PC-9 (cell line): ENCODE measurements at regions not wholly inside any gene's neighbourhood (a gene's known extent, or its start where the extent isn't known, plus 50 kb on each side); places are given as distances from the start of the nearest gene placed in this dataset.
A peak's percentile ranks its signal among the peaks of the same experiment; 100 is the strongest.
"Not testable (repeated sequence)": the region's sequence is repeated elsewhere in the genome, so short reads cannot be mapped to it uniquely, and the experiment has no call there.

Experiments
- BruUV-seq: library from RNA; stranded (reverse); fragments of 400-500 nt; replicated peaks from 2 replicates; lab custom pipeline; 2021; lab: Mats Ljungman, UMichigan
- CTCF ChIA-PET: fragments of 300-600 bp; sonication (Branson Sonifier 250); formaldehyde crosslinking; loops from one replicate; lab custom pipeline; 2022; ENCODE audit warnings: antibody characterized with exemption; lab: Charles Lee
- POLR2A ChIA-PET: fragments of 300-600 bp; sonication (Branson Sonifier 250); formaldehyde crosslinking; loops from one replicate; lab custom pipeline; 2022; ENCODE audit warnings: antibody characterized with exemption; ENCODE audit not compliant: unreplicated experiment; lab: Charles Lee
- DNase-seq, 2 experiments: peaks; one replicate each; pipeline versions ENCODE4 v3.0.0 to v3.0.0-alpha.2; 2015 to 2022; ENCODE audit warnings: mixed read lengths in 1 of 2
- H2AFZ ChIP-seq: fragments of 200-600 bp; sonication (generic); 2 replicates; pipeline ENCODE4 v1.8.1; 2017; ENCODE audit warnings: antibody characterized with exemption
- H3F3A ChIP-seq: fragments of 200-600 bp; sonication (generic); 2 replicates; pipeline ENCODE4 v1.8.1; 2017; ENCODE audit warnings: antibody characterized with exemption, mild to moderate bottlenecking, low read depth; ENCODE audit not compliant: insufficient read depth
- H3K27ac ChIP-seq: fragments of 200-600 bp; sonication (generic); 2 replicates; pipeline ENCODE4 v1.6.1; 2016; ENCODE audit warnings: mixed run types
- H3K27me3 ChIP-seq: fragments of 200-600 bp; sonication (generic); 2 replicates; pipeline ENCODE4 v1.6.1; 2016; ENCODE audit warnings: low read depth, mixed run types; ENCODE audit not compliant: insufficient read depth
- H3K36me3 ChIP-seq: fragments of 200-600 bp; sonication (generic); 2 replicates; pipeline ENCODE4 v1.6.1; 2016; ENCODE audit warnings: low read depth, mixed run types
- H3K4me1 ChIP-seq: fragments of 200-600 bp; sonication (generic); replicated peaks from 2 replicates; pipeline ENCODE4 v1.6.1; 2016; ENCODE audit warnings: mixed run types; ENCODE audit not compliant: insufficient read depth
- H3K4me2 ChIP-seq: fragments of 200-600 bp; sonication (generic); 2 replicates; pipeline ENCODE4 v1.6.1; 2017; ENCODE audit warnings: mixed run types
- H3K4me3 ChIP-seq: fragments of 200-600 bp; sonication (generic); 2 replicates; pipeline ENCODE4 v1.6.1; 2016; ENCODE audit warnings: mixed run types
- H3K79me2 ChIP-seq: fragments of 200-600 bp; sonication (generic); 2 replicates; pipeline ENCODE4 v1.6.1; 2017; ENCODE audit warnings: low read depth, mixed run types
- H3K9me2 ChIP-seq: fragments of 200-600 bp; sonication (generic); 2 replicates; pipeline ENCODE4 v1.8.1; 2017; ENCODE audit warnings: mild to moderate bottlenecking; ENCODE audit not compliant: insufficient read depth
- H3K9me3 ChIP-seq: fragments of 200-600 bp; sonication (generic); 2 replicates; pipeline ENCODE4 v1.8.1; 2016; ENCODE audit warnings: low read depth; ENCODE audit not compliant: insufficient read depth
- H4K20me1 ChIP-seq: fragments of 200-600 bp; sonication (generic); 2 replicates; pipeline ENCODE4 v1.8.1; 2017; ENCODE audit not compliant: insufficient read depth
- intact Hi-C: fragments of 100-400 bp; cut with micrococcal nuclease; formaldehyde crosslinking; loops from one replicate; pipeline ENCODE4 v1.10.0; 2022; ENCODE audit not compliant: unreplicated experiment

DNA sequence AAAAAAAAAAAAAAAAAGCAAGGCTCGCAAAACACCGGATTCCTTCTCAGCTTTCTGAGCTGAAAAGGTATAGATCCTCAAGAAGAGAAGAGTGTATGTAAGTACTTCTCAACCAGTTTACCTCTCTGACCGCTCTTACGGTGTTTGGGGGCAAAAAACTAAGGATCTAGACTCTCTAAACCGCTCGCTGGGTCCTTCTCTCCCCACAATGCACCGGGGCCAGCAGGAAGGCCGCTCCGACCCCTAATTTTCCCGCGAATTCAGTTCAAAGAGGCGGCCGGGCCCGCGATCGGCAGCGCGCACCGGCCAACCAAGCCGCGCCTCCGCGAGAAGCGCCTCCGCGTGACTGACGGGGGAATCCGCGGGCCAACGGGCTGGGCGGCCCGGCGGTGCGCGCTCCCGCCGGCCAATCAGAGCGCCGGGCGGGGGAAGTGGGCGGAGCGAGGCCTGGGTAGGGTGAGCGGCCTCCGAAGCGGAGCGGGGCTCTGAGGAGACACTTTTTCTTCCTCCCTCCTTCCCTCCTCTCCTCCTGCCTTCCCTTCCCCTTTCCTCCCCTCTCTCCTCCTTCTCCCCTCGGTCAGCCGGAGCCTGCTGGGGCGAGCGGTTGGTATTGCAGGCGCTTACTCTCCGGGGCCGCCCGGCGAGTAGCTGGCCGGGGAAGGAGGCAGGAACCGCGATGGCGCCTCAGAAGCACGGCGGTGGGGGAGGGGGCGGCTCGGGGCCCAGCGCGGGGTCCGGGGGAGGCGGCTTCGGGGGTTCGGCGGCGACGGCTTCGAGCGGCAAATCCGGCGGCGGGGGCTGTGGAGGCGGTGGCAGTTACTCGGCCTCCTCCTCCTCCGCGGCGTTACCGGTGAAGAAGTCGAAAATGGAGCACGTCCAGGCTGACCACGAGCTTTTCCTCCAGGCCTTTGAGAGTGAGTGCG, 93.0 kb downstream of the CRLF3 start:
- intact Hi-C loops, H3K36me3 ChIP-seq, H3K27me3 ChIP-seq, H3F3A ChIP-seq, H3K9me3 ChIP-seq, H3K9me2 ChIP-seq: not testable (repeated sequence)
- Histone ChIP-seq H3K4me1 (peaks cover 15% of the 10 kb centered on the region), H3K4me3 (peak overlapping the region; percentile 81), H3K4me2 (peak overlapping the region; percentile 79), H4K20me1 (peaks cover 24% of the 10 kb centered on the region), H3K79me2 (peaks cover 50% of the 10 kb centered on the region), H2AFZ (peak overlapping the region; percentile 85), H3K27ac (peak overlapping the region; percentile 47)
- peak; percentile 62 to 89 for DNase-seq
- ChIA-PET POLR2A (interaction anchor here (0.8 kb wide), 1 partner anchor 131 kb away, joined by 3 read pairs; no protein-coding TSS in a partner anchor), CTCF (interaction anchor here (0.5 to 0.6 kb wide), 2 partner anchors 74 to 298 kb away, joined by 6 to 8 read pairs; no protein-coding TSS in a partner anchor)
- BruUV-seq: TSS peak; percentile 67

GRCh38 chr17:30730837-30731209, 93.7 kb downstream of the CRLF3 start:
- Histone ChIP-seq H3K4me2 (peak overlapping the region; percentile 79), H3K79me2 (peaks cover 45% of the 10 kb centered on the region), H3K4me1 (peaks cover 15% of the 10 kb centered on the region), H2AFZ (peak overlapping the region; percentile 82), H4K20me1 (peaks cover 24% of the 10 kb centered on the region), H3K27ac (peak overlapping the region; percentile 46; the same call in 1 of the 2 replicates), H3K4me3 (peak overlapping the region; percentile 81)
- TSS peak; percentile 96 for BruUV-seq
- H3K9me3 ChIP-seq, DNase-seq, H3K36me3 ChIP-seq, H3K9me2 ChIP-seq, intact Hi-C loops, POLR2A ChIA-PET, H3F3A ChIP-seq, H3K27me3 ChIP-seq: not testable (repeated sequence)
- CTCF ChIA-PET: interaction anchor here (0.6 kb wide), 1 partner anchor 297 kb away, joined by 8 read pairs; no protein-coding TSS in a partner anchor

GRCh38 chr17:30730171-30730836, 94.2 kb downstream of the CRLF3 start:
- H3K27ac ChIP-seq, H3F3A ChIP-seq, BruUV-seq, DNase-seq, H3K9me2 ChIP-seq, CTCF ChIA-PET, intact Hi-C loops, POLR2A ChIA-PET, H3K27me3 ChIP-seq, H3K36me3 ChIP-seq, H3K9me3 ChIP-seq: not testable (repeated sequence)
- peaks cover 15% of the 10 kb centered on the region for H3K4me1 ChIP-seq
- H3K4me2 ChIP-seq: peak overlapping the region; percentile 79
- peak overlapping the region; percentile 82; the same call in 1 of the 2 replicates for H2AFZ ChIP-seq
- H4K20me1 ChIP-seq: peaks cover 24% of the 10 kb centered on the region
- H3K79me2 ChIP-seq: peaks cover 41% of the 10 kb centered on the region
- peak overlapping the region; percentile 81; the same call in 1 of the 2 replicates for H3K4me3 ChIP-seq

- CTCF ChIA-PET, POLR2A ChIA-PET: not testable (repeated sequence)
These were observed 94.9 kb downstream of the CRLF3 start for GRCh38 chr17:30729471-30730170.

DNA sequence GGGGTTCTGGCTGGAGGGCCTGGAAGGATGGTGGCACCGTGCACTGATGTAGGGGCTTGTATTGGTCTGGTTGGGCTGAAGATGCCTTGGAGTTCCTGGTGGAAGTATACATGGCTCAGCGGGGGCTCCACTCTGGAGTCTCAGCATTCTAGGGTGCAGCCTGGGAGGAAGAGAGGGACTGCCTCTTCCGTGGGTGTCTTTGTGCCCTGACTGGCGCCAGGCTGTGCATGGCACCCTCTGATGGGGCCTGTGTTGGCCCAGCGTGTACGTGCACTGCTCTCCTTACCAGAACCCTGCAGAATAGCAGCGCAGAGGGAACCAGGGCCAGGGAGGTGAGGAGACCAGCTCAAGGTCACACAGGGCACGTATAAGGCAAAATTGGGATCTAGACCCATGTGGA, 97.0 kb downstream of the CRLF3 start:
- H3K4me1 ChIP-seq, H4K20me1 ChIP-seq, H3K27ac ChIP-seq, H3K9me2 ChIP-seq, H3K9me3 ChIP-seq, H3K27me3 ChIP-seq, H3F3A ChIP-seq, H3K4me2 ChIP-seq, intact Hi-C loops, H2AFZ ChIP-seq, DNase-seq, H3K36me3 ChIP-seq, BruUV-seq, H3K4me3 ChIP-seq: not testable (repeated sequence)
- ChIA-PET POLR2A (interaction anchor here (0.6 kb wide), 1 partner anchor 223 kb away, joined by 6 read pairs; no protein-coding TSS in a partner anchor), CTCF (interaction anchor here (0.6 kb wide), 1 partner anchor 459 kb away, joined by 3 read pairs; no protein-coding TSS in a partner anchor)
- H3K79me2 ChIP-seq: peaks cover 13% of the 10 kb centered on the region

More at GRCh38 chr17:30729471-30730170, 94.9 kb downstream of the CRLF3 start:
- H3K9me2 ChIP-seq, H3K27ac ChIP-seq, H3K4me3 ChIP-seq, H3K27me3 ChIP-seq, intact Hi-C loops, H3K36me3 ChIP-seq, DNase-seq, H2AFZ ChIP-seq, H3K4me2 ChIP-seq, H3F3A ChIP-seq, H3K9me3 ChIP-seq, BruUV-seq: not testable (repeated sequence)
- Histone ChIP-seq H3K4me1 (peaks cover 15% of the 10 kb centered on the region), H3K79me2 (peaks cover 34% of the 10 kb centered on the region), H4K20me1 (peaks cover 19% of the 10 kb centered on the region)

- H3K9me2 ChIP-seq, H3K9me3 ChIP-seq, H3K4me2 ChIP-seq, CTCF ChIA-PET, H3K27me3 ChIP-seq, H3K79me2 ChIP-seq, intact Hi-C loops, H3K4me1 ChIP-seq, H3F3A ChIP-seq, POLR2A ChIA-PET, H3K36me3 ChIP-seq, BruUV-seq, H4K20me1 ChIP-seq, DNase-seq, H2AFZ ChIP-seq, H3K4me3 ChIP-seq, H3K27ac ChIP-seq: not testable (repeated sequence)
These were observed 97.8 kb downstream of the CRLF3 start for GRCh38 chr17:30726734-30727133.
